ENCODE measurements at regions not wholly inside any gene's neighbourhood (a gene's known extent, or its start where the extent isn't known, plus 50 kb on each side); places are given as distances from the start of the nearest gene placed in this dataset.

- DNase-seq: no peak
Observed at GRCh38 chr6:155970472-155970871, 514.8 kb upstream of the NOX3 start.

GRCh38 chr6:155968921-155969320, 513.3 kb upstream of the NOX3 start:
- DNase-seq: no peak

- DNase-seq: no peak
Observed at GRCh38 chr6:155967322-155967721, 511.7 kb upstream of the NOX3 start.

- DNase-seq: no peak
Observed at GRCh38 chr6:155964544-155964943, 508.9 kb upstream of the NOX3 start.

- DNase-seq: no peak
Observed at GRCh38 chr6:155962276-155962675, 506.6 kb upstream of the NOX3 start.

- no peak for DNase-seq
Observed at GRCh38 chr6:155959898-155960495, 504.4 kb upstream of the NOX3 start.

GRCh38 chr6:155958550-155958949, 502.9 kb upstream of the NOX3 start:
- no peak for DNase-seq

- no peak for DNase-seq
Observed at GRCh38 chr6:155955038-155955437, 499.4 kb upstream of the NOX3 start.

- no peak for DNase-seq
Observed at GRCh38 chr6:155954149-155954548, 498.5 kb upstream of the NOX3 start.

GRCh38 chr6:155949256-155949655, 493.6 kb upstream of the NOX3 start:
- DNase-seq: no peak

GRCh38 chr6:155946860-155947259, 491.2 kb upstream of the NOX3 start:
- DNase-seq: no peak

GRCh38 chr6:155943635-155944034, 488.0 kb upstream of the NOX3 start:
- DNase-seq: no peak

- no peak for DNase-seq
Observed at GRCh38 chr6:155939253-155939652, 483.6 kb upstream of the NOX3 start.

- no peak for DNase-seq
Observed at GRCh38 chr6:155936551-155936950, 480.9 kb upstream of the NOX3 start.

GRCh38 chr6:155936127-155936526, 480.5 kb upstream of the NOX3 start:
- no peak for DNase-seq

- DNase-seq: no peak
Observed at GRCh38 chr6:155916846-155917624, 461.4 kb upstream of the NOX3 start.

GRCh38 chr6:155915651-155916050, 460.0 kb upstream of the NOX3 start:
- no peak for DNase-seq

GRCh38 chr6:155913816-155914215, 458.2 kb upstream of the NOX3 start:
- DNase-seq: no peak

- DNase-seq: no peak
Observed at GRCh38 chr6:155909710-155910109, 454.1 kb upstream of the NOX3 start.

- no peak for DNase-seq
Observed at GRCh38 chr6:155895641-155896040, 440.0 kb upstream of the NOX3 start.

- no peak for DNase-seq
Observed at GRCh38 chr6:155894758-155895157, 439.1 kb upstream of the NOX3 start.

- DNase-seq: no peak
Observed at GRCh38 chr6:155894262-155894661, 438.6 kb upstream of the NOX3 start.

GRCh38 chr6:155890409-155890808, 434.8 kb upstream of the NOX3 start:
- no peak for DNase-seq

GRCh38 chr6:155889410-155889809, 433.8 kb upstream of the NOX3 start:
- no peak for DNase-seq

GRCh38 chr6:155887421-155887820, 431.8 kb upstream of the NOX3 start:
- no peak for DNase-seq
